GM19467 (cell line): ENCODE measurements at regions not wholly inside any gene's neighbourhood (a gene's known extent, or its start where the extent isn't known, plus 50 kb on each side); places are given as distances from the start of the nearest gene placed in this dataset.

ENCODE experiments used
- ATAC-seq: cut with Tn5 transposase; IDR thresholded peaks from one replicate; pipeline ENCODE4 v1.9.1; 2021; ENCODE audit warnings: mild to moderate bottlenecking, moderate library complexity; ENCODE audit not compliant: unreplicated experiment

- no peak for ATAC-seq
These were observed 124.6 kb upstream of the BCL2L14 start for GRCh38 chr12:11946161-11946560.

GRCh38 chr12:11947213-11947612 lies 123.5 kb upstream of the BCL2L14 start:
- ATAC-seq: no peak

- ATAC-seq: no peak
These were observed 120.9 kb upstream of the BCL2L14 start for GRCh38 chr12:11949738-11950411.

- no peak for ATAC-seq
These were observed 119.5 kb upstream of the BCL2L14 start for GRCh38 chr12:11951209-11951608.

- ATAC-seq: no peak
These were observed 117.2 kb upstream of the BCL2L14 start for GRCh38 chr12:11953523-11953922.

GRCh38 chr12:11954181-11954580 lies 116.6 kb upstream of the BCL2L14 start:
- ATAC-seq: no peak

- no peak for ATAC-seq
These were observed 112.3 kb upstream of the BCL2L14 start for GRCh38 chr12:11958221-11959091.

- ATAC-seq: no peak
These were observed 111.5 kb upstream of the BCL2L14 start for GRCh38 chr12:11959117-11959823.

- ATAC-seq: no peak
These were observed 110.1 kb upstream of the BCL2L14 start for GRCh38 chr12:11960646-11961045.

GRCh38 chr12:11961686-11962085 lies 109.1 kb upstream of the BCL2L14 start:
- ATAC-seq: no peak

- no peak for ATAC-seq
These were observed 107.9 kb upstream of the BCL2L14 start for GRCh38 chr12:11962860-11963259.

GRCh38 chr12:11963841-11964471 lies 106.8 kb upstream of the BCL2L14 start:
- no peak for ATAC-seq

GRCh38 chr12:11965258-11965910 lies 105.4 kb upstream of the BCL2L14 start:
- no peak for ATAC-seq

- no peak for ATAC-seq
These were observed 103.2 kb upstream of the BCL2L14 start for GRCh38 chr12:11967376-11968047.

GRCh38 chr12:11968048-11968383 lies 102.7 kb upstream of the BCL2L14 start:
- no peak for ATAC-seq

- no peak for ATAC-seq
These were observed 102.2 kb upstream of the BCL2L14 start for GRCh38 chr12:11968516-11968915.

GRCh38 chr12:11969437-11970154 lies 101.1 kb upstream of the BCL2L14 start:
- ATAC-seq: no peak

- ATAC-seq: no peak
These were observed 100.6 kb upstream of the BCL2L14 start for GRCh38 chr12:11970155-11970520.

- no peak for ATAC-seq
These were observed 97.3 kb upstream of the BCL2L14 start for GRCh38 chr12:11973396-11973795.

GRCh38 chr12:11976005-11976404 lies 94.7 kb upstream of the BCL2L14 start:
- no peak for ATAC-seq
